HL-60 (cell line): ENCODE measurements at regions not wholly inside any gene's neighbourhood (a gene's known extent, or its start where the extent isn't known, plus 50 kb on each side); places are given as distances from the start of the nearest gene placed in this dataset.

ENCODE experiments used
- CTCF ChIP-seq: IDR thresholded peaks from one replicate; pipeline ENCODE4 v1.5.1; 2011; ENCODE audit warnings: low read length, control low read depth, inconsistent platforms; ENCODE audit not compliant: insufficient read depth
- GABPA ChIP-seq: IDR thresholded peaks from 2 replicates; pipeline ENCODE4 v1.6.1; 2012; ENCODE audit warnings: low read depth
- POLR2AphosphoS5 ChIP-seq: IDR thresholded peaks from 2 replicates; pipeline ENCODE4 v1.6.1; 2012; ENCODE audit warnings: low read depth
- REST ChIP-seq: IDR thresholded peaks from 2 replicates; pipeline ENCODE4 v1.6.1; 2012; ENCODE audit warnings: low read depth; ENCODE audit not compliant: insufficient replicate concordance
- SPI1 ChIP-seq: IDR thresholded peaks from 2 replicates; pipeline ENCODE4 v1.6.1; 2012; ENCODE audit warnings: low read depth, mild to moderate bottlenecking, borderline replicate concordance

- TF ChIP-seq CTCF (no peak), POLR2AphosphoS5 (no peak), SPI1 (no peak), REST (no peak), GABPA (no peak)
Measured at GRCh38 chr2:237016121-237016915, 69.4 kb upstream of the COPS8 start.
